Neural progenitor cell (in vitro differentiated cells): ENCODE measurements at regions not wholly inside any gene's neighbourhood (a gene's known extent, or its start where the extent isn't known, plus 50 kb on each side); places are given as distances from the start of the nearest gene placed in this dataset.

Experiments used
- DNase-seq: peaks from one replicate; pipeline ENCODE4 v3.0.0-alpha.2; 2016; ENCODE audit warnings: low spot score
- H2AFZ ChIP-seq: fragments of 200-600 bp; sonication (generic); replicated peaks from 2 replicates; pipeline ENCODE4 v1.6.1; 2016; ENCODE audit warnings: antibody characterized with exemption
- H3F3A ChIP-seq: fragments of 200-600 bp; sonication (generic); 2 replicates; pipeline ENCODE4 v1.6.1; 2016; ENCODE audit warnings: antibody characterized with exemption, low read depth
- H3K27ac ChIP-seq: fragments of 200-600 bp; sonication (generic); 2 replicates; pipeline ENCODE4 v1.5.1; 2016; ENCODE audit warnings: mild to moderate bottlenecking
- H3K27me3 ChIP-seq: fragments of 200-600 bp; sonication (generic); 2 replicates; pipeline ENCODE4 v1.6.1; 2016; ENCODE audit warnings: mild to moderate bottlenecking, moderate library complexity
- H3K36me3 ChIP-seq: fragments of 200-600 bp; sonication (generic); 2 replicates; pipeline ENCODE4 v1.5.1; 2016
- H3K4me1 ChIP-seq: fragments of 200-600 bp; sonication (generic); 2 replicates; pipeline ENCODE4 v1.6.1; 2016; ENCODE audit warnings: mixed run types
- H3K4me2 ChIP-seq: fragments of 200-600 bp; sonication (generic); 2 replicates; pipeline ENCODE4 v1.6.1; 2016
- H3K4me3 ChIP-seq: fragments of 200-600 bp; sonication (generic); 2 replicates; pipeline ENCODE4 v1.5.1; 2016
- H3K79me2 ChIP-seq: fragments of 200-600 bp; sonication (generic); 2 replicates; pipeline ENCODE4 v1.6.1; 2016; ENCODE audit warnings: low read depth
- H3K9ac ChIP-seq: fragments of 200-600 bp; sonication (generic); 2 replicates; pipeline ENCODE4 v1.6.1; 2016
- H3K9me3 ChIP-seq: fragments of 200-600 bp; sonication (generic); 2 replicates; pipeline ENCODE4 v1.5.1; 2016; ENCODE audit warnings: low read depth
- H4K20me1 ChIP-seq: fragments of 200-600 bp; sonication (generic); 2 replicates; pipeline ENCODE4 v1.6.1; 2016; ENCODE audit warnings: low read depth
- H3K27ac Mint-ChIP-seq: 3 replicates; pipeline ENCODE4 v1.8.0; 2021; ENCODE audit warnings: mixed read lengths
- H3K27me3 Mint-ChIP-seq: 2 replicates; pipeline ENCODE4 v1.8.0; 2022; ENCODE audit warnings: low read depth, mild to moderate bottlenecking, inconsistent platforms, moderate library complexity, mixed read lengths; ENCODE audit not compliant: insufficient read depth
- H3K36me3 Mint-ChIP-seq: 3 replicates; pipeline ENCODE4 v1.8.0; 2021; ENCODE audit warnings: mixed read lengths
- H3K4me1 Mint-ChIP-seq: 3 replicates; pipeline ENCODE4 v1.8.0; 2021; ENCODE audit warnings: mixed read lengths
- H3K4me3 Mint-ChIP-seq: 3 replicates; pipeline ENCODE4 v1.8.0; 2021; ENCODE audit warnings: mild to moderate bottlenecking, moderate library complexity, mixed read lengths
- H3K9me3 Mint-ChIP-seq: 3 replicates; pipeline ENCODE4 v1.8.0; 2020; ENCODE audit warnings: mixed read lengths
- EZH2 ChIP-seq: fragments of 200-600 bp; sonication (generic); IDR thresholded peaks from 2 replicates; pipeline ENCODE4 v1.6.1; 2017; ENCODE audit warnings: antibody characterized with exemption, mild to moderate bottlenecking, moderate library complexity
- EZH2phosphoT487 ChIP-seq: fragments of 200-600 bp; sonication (generic); IDR thresholded peaks from 2 replicates; pipeline ENCODE4 v1.6.1; 2017; ENCODE audit warnings: antibody characterized with exemption
- TF ChIP-seq, protein P1 (sequence below): fragments of 200-600 bp; sonication (generic); IDR thresholded peaks from 2 replicates; pipeline ENCODE4 v1.5.1; 2017; ENCODE audit warnings: antibody characterized with exemption, mild to moderate bottlenecking

DNA sequence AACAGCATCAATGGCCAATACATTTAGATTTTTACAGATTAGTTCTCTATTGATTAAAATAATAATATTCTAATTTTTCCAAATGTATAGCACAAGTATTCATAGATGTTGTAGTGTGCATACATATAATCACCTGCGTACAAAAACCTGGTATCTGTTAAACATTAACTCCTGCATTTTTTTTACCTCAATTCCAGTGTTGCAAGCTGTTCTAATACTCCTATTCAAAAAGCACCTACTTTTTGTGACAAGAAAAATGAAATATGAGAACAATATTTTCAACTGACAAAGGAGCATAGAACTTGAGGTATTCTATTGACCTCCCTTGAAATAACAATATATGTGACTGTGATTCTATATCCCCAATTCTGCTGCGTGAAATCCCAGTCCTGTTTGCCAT lies 422.9 kb upstream of the PCDH20 start:
- H3K4me3 Mint-ChIP-seq = no peak overlapping the region

DNA sequence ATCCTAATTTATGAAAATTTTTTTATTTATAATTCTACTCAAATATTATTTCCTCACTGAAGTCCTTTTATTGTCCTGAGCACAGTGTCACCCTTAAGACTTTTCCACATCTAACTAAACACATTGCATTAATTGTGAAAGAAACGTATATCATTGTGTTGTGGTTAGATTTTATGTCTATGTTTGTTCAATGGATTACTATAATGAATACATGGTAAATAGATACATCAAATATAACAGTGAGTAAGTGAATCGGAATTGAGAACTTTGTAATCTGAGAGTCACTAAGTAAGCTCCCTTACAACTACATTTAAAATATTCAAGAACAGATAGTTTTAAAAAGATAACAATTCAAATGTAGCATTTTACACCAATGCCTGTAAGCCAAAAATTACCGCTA lies 417.6 kb upstream of the PCDH20 start:
- Mint-ChIP-seq H3K27ac (no peak overlapping the region), H3K4me1 (no peaks in the 10 kb centered on the region), H3K4me3 (no peak overlapping the region), H3K9me3 (no peaks in the 10 kb centered on the region), H3K36me3 (no peaks in the 10 kb centered on the region), H3K27me3 (no peaks in the 10 kb centered on the region)
- Histone ChIP-seq H3F3A (no peaks in the 10 kb centered on the region), H3K4me3 (no peak overlapping the region), H2AFZ (no peak overlapping the region), H4K20me1 (no peaks in the 10 kb centered on the region), H3K36me3 (no peaks in the 10 kb centered on the region), H3K9ac (no peak overlapping the region), H3K27me3 (no peaks in the 10 kb centered on the region), H3K4me2 (no peak overlapping the region), H3K79me2 (no peaks in the 10 kb centered on the region), H3K27ac (no peak overlapping the region), H3K4me1 (no peaks in the 10 kb centered on the region), H3K9me3 (no peaks in the 10 kb centered on the region)
- TF ChIP-seq EZH2phosphoT487 = no peak
- TF ChIP-seq, protein P1, sequence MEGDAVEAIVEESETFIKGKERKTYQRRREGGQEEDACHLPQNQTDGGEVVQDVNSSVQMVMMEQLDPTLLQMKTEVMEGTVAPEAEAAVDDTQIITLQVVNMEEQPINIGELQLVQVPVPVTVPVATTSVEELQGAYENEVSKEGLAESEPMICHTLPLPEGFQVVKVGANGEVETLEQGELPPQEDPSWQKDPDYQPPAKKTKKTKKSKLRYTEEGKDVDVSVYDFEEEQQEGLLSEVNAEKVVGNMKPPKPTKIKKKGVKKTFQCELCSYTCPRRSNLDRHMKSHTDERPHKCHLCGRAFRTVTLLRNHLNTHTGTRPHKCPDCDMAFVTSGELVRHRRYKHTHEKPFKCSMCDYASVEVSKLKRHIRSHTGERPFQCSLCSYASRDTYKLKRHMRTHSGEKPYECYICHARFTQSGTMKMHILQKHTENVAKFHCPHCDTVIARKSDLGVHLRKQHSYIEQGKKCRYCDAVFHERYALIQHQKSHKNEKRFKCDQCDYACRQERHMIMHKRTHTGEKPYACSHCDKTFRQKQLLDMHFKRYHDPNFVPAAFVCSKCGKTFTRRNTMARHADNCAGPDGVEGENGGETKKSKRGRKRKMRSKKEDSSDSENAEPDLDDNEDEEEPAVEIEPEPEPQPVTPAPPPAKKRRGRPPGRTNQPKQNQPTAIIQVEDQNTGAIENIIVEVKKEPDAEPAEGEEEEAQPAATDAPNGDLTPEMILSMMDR = no peak
- no peak for TF ChIP-seq EZH2
- no peak for DNase-seq

More for the DNA sequence above, 422.9 kb upstream of the PCDH20 start:
- Mint-ChIP-seq H3K4me1 (no peaks in the 10 kb centered on the region), H3K27me3 (no peaks in the 10 kb centered on the region), H3K36me3 (no peaks in the 10 kb centered on the region), H3K9me3 (no peaks in the 10 kb centered on the region), H3K27ac (no peak overlapping the region)
- Histone ChIP-seq H3K36me3 (no peaks in the 10 kb centered on the region), H3K4me3 (no peak overlapping the region), H2AFZ (no peak overlapping the region), H3K27me3 (no peaks in the 10 kb centered on the region), H3F3A (no peaks in the 10 kb centered on the region), H3K4me1 (no peaks in the 10 kb centered on the region), H3K4me2 (no peak overlapping the region), H3K9ac (no peak overlapping the region), H3K9me3 (no peaks in the 10 kb centered on the region), H3K27ac (no peak overlapping the region), H4K20me1 (no peaks in the 10 kb centered on the region), H3K79me2 (no peaks in the 10 kb centered on the region)
- no peak for TF ChIP-seq EZH2
- no peak for TF ChIP-seq EZH2phosphoT487
- TF ChIP-seq, protein P1 = no peak
- no peak for DNase-seq

DNA sequence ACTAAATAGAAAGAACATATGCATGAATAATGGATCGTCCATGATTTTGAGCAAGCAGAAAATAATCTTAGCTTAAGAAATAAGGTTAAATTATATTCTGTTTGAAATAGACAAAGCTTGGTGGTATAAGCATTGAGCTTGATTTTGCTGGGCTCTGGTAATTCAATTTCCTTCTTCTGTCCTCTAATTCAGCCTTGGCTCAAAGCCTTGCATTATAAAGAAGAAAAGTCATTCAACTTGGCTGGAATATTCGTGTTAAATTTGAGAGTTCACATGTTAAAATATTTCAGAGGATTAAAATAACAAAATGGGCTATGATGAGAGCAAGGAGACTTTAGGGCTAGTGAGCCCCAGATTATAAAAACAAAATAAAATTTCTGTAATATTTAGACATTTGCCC lies 415.4 kb upstream of the PCDH20 start:
- H3K27ac ChIP-seq = no peak overlapping the region
- no peak overlapping the region for H3K4me3 ChIP-seq
- Mint-ChIP-seq H3K4me1 (no peaks in the 10 kb centered on the region), H3K4me3 (no peak overlapping the region), H3K27me3 (no peaks in the 10 kb centered on the region), H3K27ac (no peak overlapping the region), H3K9me3 (no peaks in the 10 kb centered on the region), H3K36me3 (no peaks in the 10 kb centered on the region)
- H3K4me2 ChIP-seq = no peak overlapping the region
- no peak overlapping the region for H2AFZ ChIP-seq
- no peak for TF ChIP-seq EZH2
- DNase-seq = no peak
- no peaks in the 10 kb centered on the region for H3K4me1 ChIP-seq
- H3F3A ChIP-seq = no peaks in the 10 kb centered on the region
- no peaks in the 10 kb centered on the region for H3K9me3 ChIP-seq
- H3K9ac ChIP-seq = no peak overlapping the region
- no peaks in the 10 kb centered on the region for H4K20me1 ChIP-seq
- no peaks in the 10 kb centered on the region for H3K36me3 ChIP-seq
- no peaks in the 10 kb centered on the region for H3K79me2 ChIP-seq
- H3K27me3 ChIP-seq = no peaks in the 10 kb centered on the region

DNA sequence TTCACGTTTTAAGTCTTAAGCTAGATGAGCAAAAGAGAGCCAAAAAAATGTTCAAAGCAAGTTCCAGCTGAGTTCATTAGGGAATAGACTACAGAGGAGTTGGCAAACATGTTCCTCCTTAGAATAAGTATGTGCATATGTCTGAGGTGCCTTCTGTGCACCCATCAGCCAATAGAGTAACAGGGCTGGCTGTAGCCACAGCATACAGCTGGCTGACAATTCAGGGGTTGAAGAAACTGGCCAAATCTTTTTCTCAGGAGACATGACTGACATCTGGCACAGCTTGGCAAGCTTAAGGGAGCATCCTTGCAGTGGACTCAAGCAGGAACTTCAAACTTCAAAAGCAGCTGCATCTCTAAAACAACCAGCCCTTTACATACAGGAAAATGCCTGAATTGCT lies 414.8 kb upstream of the PCDH20 start:
- H2AFZ ChIP-seq = peak overlapping the region; percentile 58
- H3K27me3 Mint-ChIP-seq = no peaks in the 10 kb centered on the region
- no peaks in the 10 kb centered on the region for H3K79me2 ChIP-seq
- no peaks in the 10 kb centered on the region for H3F3A ChIP-seq
- H3K4me1 ChIP-seq = no peaks in the 10 kb centered on the region
- H3K27ac Mint-ChIP-seq = no peak overlapping the region
- H3K36me3 Mint-ChIP-seq = no peaks in the 10 kb centered on the region
- H3K27ac ChIP-seq = no peak overlapping the region
- TF ChIP-seq, protein P1 = no peak
- TF ChIP-seq EZH2phosphoT487 = no peak
- TF ChIP-seq EZH2 = no peak
- no peaks in the 10 kb centered on the region for H3K9me3 ChIP-seq
- H3K9ac ChIP-seq = no peak overlapping the region
- H3K4me1 Mint-ChIP-seq = no peaks in the 10 kb centered on the region
- H3K36me3 ChIP-seq = no peaks in the 10 kb centered on the region
- no peak overlapping the region for H3K4me3 ChIP-seq
- H3K9me3 Mint-ChIP-seq = no peaks in the 10 kb centered on the region
- H4K20me1 ChIP-seq = no peaks in the 10 kb centered on the region
- no peaks in the 10 kb centered on the region for H3K27me3 ChIP-seq
- no peak overlapping the region for H3K4me3 Mint-ChIP-seq
- DNase-seq = no peak
- no peak overlapping the region for H3K4me2 ChIP-seq
